ENCODE measurements at regions not wholly inside any gene's neighbourhood (a gene's known extent, or its start where the extent isn't known, plus 50 kb on each side); places are given as distances from the start of the nearest gene placed in this dataset.

GRCh38 chr2:64831134-64831976 lies 157.8 kb upstream of the SLC1A4 start (continued):
- TF ChIP-seq TARDBP (CRISPR knock-in tag; IDR thresholded peaks at IDR 0.05) (peak; percentile 72), HNRNPH1 (optimal IDR thresholded peaks at IDR 0.05; ENCODE audit: low read depth, low read length) (no peak), DNMT3B (CRISPR knock-in tag; conservative IDR thresholded peaks at IDR 0.05) (peak; percentile 77; the same call in 1 of the 2 replicates), NFYC (CRISPR knock-in tag; IDR thresholded peaks at IDR 0.05) (peak; percentile 45; the same call in 1 of the 2 replicates), ZBTB38 (CRISPR knock-in tag; IDR thresholded peaks at IDR 0.05) (peak; percentile 84), ZNF720 (CRISPR knock-in tag; IDR thresholded peaks at IDR 0.05) (no peak), KDM5B (CRISPR knock-in tag; IDR thresholded peaks at IDR 0.05; ENCODE audit: borderline replicate concordance) (peak; percentile 91; the same call in 1 of the 2 replicates), RCOR2 (CRISPR knock-in tag; IDR thresholded peaks at IDR 0.05) (peak; percentile 73), ZNF496 (CRISPR knock-in tag; IDR thresholded peaks at IDR 0.05; ENCODE audit: insufficient replicate concordance) (no peak), ETV5 (CRISPR knock-in tag; IDR thresholded peaks at IDR 0.05; ENCODE audit: borderline replicate concordance) (peak; percentile 92), ZNF569 (CRISPR knock-in tag; IDR thresholded peaks at IDR 0.05; ENCODE audit: borderline replicate concordance) (peak; percentile 52; the same call in 1 of the 2 replicates), ZEB1 (IDR thresholded peaks at IDR 0.05; ENCODE audit: insufficient replicate concordance, low read depth) (peak; percentile 42)
- TF ChIP-seq, protein P1, sequence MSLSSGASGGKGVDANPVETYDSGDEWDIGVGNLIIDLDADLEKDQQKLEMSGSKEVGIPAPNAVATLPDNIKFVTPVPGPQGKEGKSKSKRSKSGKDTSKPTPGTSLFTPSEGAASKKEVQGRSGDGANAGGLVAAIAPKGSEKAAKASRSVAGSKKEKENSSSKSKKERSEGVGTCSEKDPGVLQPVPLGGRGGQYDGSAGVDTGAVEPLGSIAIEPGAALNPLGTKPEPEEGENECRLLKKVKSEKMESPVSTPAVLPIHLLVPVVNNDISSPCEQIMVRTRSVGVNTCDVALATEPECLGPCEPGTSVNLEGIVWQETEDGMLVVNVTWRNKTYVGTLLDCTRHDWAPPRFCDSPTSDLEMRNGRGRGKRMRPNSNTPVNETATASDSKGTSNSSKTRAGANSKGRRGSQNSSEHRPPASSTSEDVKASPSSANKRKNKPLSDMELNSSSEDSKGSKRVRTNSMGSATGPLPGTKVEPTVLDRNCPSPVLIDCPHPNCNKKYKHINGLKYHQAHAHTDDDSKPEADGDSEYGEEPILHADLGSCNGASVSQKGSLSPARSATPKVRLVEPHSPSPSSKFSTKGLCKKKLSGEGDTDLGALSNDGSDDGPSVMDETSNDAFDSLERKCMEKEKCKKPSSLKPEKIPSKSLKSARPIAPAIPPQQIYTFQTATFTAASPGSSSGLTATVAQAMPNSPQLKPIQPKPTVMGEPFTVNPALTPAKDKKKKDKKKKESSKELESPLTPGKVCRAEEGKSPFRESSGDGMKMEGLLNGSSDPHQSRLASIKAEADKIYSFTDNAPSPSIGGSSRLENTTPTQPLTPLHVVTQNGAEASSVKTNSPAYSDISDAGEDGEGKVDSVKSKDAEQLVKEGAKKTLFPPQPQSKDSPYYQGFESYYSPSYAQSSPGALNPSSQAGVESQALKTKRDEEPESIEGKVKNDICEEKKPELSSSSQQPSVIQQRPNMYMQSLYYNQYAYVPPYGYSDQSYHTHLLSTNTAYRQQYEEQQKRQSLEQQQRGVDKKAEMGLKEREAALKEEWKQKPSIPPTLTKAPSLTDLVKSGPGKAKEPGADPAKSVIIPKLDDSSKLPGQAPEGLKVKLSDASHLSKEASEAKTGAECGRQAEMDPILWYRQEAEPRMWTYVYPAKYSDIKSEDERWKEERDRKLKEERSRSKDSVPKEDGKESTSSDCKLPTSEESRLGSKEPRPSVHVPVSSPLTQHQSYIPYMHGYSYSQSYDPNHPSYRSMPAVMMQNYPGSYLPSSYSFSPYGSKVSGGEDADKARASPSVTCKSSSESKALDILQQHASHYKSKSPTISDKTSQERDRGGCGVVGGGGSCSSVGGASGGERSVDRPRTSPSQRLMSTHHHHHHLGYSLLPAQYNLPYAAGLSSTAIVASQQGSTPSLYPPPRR (CRISPR knock-in tag; IDR thresholded peaks at IDR 0.05; ENCODE audit: borderline replicate concordance) = peak; percentile 45
- TF ChIP-seq, protein P2, sequence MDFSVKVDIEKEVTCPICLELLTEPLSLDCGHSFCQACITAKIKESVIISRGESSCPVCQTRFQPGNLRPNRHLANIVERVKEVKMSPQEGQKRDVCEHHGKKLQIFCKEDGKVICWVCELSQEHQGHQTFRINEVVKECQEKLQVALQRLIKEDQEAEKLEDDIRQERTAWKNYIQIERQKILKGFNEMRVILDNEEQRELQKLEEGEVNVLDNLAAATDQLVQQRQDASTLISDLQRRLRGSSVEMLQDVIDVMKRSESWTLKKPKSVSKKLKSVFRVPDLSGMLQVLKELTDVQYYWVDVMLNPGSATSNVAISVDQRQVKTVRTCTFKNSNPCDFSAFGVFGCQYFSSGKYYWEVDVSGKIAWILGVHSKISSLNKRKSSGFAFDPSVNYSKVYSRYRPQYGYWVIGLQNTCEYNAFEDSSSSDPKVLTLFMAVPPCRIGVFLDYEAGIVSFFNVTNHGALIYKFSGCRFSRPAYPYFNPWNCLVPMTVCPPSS (IDR thresholded peaks at IDR 0.05) = no peak
- TF ChIP-seq, protein P3, sequence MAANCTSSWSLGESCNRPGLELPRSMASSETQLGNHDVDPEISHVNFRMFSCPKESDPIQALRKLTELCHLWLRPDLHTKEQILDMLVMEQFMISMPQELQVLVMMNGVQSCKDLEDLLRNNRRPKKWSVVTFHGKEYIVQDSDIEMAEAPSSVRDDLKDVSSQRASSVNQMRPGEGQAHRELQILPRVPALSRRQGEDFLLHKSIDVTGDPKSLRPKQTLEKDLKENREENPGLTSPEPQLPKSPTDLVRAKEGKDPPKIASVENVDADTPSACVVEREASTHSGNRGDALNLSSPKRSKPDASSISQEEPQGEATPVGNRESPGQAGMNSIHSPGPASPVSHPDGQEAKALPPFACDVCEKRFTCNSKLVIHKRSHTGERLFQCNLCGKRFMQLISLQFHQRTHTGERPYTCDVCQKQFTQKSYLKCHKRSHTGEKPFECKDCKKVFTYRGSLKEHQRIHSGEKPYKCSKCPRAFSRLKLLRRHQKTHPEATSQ (CRISPR knock-in tag; IDR thresholded peaks at IDR 0.05; ENCODE audit: borderline replicate concordance) = no peak
- TF ChIP-seq, protein P4, sequence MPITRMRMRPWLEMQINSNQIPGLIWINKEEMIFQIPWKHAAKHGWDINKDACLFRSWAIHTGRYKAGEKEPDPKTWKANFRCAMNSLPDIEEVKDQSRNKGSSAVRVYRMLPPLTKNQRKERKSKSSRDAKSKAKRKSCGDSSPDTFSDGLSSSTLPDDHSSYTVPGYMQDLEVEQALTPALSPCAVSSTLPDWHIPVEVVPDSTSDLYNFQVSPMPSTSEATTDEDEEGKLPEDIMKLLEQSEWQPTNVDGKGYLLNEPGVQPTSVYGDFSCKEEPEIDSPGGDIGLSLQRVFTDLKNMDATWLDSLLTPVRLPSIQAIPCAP (CRISPR knock-in tag; IDR thresholded peaks at IDR 0.05; ENCODE audit: low read depth) = peak; percentile 62; the same call in 1 of the 2 replicates
- TF ChIP-seq, protein P5, sequence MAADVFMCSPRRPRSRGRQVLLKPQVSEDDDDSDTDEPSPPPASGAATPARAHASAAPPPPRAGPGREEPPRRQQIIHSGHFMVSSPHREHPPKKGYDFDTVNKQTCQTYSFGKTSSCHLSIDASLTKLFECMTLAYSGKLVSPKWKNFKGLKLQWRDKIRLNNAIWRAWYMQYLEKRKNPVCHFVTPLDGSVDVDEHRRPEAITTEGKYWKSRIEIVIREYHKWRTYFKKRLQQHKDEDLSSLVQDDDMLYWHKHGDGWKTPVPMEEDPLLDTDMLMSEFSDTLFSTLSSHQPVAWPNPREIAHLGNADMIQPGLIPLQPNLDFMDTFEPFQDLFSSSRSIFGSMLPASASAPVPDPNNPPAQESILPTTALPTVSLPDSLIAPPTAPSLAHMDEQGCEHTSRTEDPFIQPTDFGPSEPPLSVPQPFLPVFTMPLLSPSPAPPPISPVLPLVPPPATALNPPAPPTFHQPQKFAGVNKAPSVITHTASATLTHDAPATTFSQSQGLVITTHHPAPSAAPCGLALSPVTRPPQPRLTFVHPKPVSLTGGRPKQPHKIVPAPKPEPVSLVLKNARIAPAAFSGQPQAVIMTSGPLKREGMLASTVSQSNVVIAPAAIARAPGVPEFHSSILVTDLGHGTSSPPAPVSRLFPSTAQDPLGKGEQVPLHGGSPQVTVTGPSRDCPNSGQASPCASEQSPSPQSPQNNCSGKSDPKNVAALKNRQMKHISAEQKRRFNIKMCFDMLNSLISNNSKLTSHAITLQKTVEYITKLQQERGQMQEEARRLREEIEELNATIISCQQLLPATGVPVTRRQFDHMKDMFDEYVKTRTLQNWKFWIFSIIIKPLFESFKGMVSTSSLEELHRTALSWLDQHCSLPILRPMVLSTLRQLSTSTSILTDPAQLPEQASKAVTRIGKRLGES (CRISPR knock-in tag; IDR thresholded peaks at IDR 0.05; ENCODE audit: borderline replicate concordance) = no peak; the same call in 1 of the 2 replicates

All from HepG2 (cell line).